ENCODE measurements at regions not wholly inside any gene's neighbourhood (a gene's known extent, or its start where the extent isn't known, plus 50 kb on each side); places are given as distances from the start of the nearest gene placed in this dataset.

DNA sequence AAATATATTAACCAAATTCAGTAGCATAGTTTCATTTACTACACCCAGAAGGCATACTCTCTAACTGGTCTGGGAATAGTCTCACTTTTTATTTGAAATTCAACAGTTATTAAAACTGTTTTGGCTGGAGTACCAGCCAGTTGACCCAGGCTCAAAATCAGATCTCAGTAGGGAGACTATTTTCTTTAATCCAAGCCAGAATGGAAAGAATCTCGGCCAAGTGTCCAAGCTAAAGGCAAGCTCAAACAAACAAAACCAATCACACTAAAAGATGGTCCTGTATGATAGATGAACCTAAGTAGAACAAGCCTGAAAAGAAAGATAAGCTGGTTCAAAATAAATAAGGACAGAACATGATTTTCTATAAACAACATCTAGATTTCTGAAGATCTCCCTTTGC is 259.6 kb upstream of the POM121L12 start:
- no peak overlapping the region for H3K4me3 ChIP-seq (ENCODE audit: insufficient read depth, low read length, poor library complexity, severe bottlenecking)
- 0 out of 2 replicates have a peak, but pooled peaks cover 4% of the 10 kb centered on the region for H3K9me2 ChIP-seq (replicated peaks; ENCODE audit: insufficient read depth, low read length)
- H4K20me1 ChIP-seq (ENCODE audit: low read depth, low read length): no peaks in the 10 kb centered on the region
- H3K4me2 ChIP-seq (ENCODE audit: low read depth, low read length, poor library complexity, severe bottlenecking): no peak overlapping the region
- H3K36me3 ChIP-seq (ENCODE audit: low read length): no peaks in the 10 kb centered on the region
- no peak overlapping the region for H3K9ac ChIP-seq (ENCODE audit: low read length)
- H2AFZ ChIP-seq (ENCODE audit: low read depth, low read length, severe bottlenecking): no peak overlapping the region
- H3F3A ChIP-seq (ENCODE audit: insufficient read depth): no peaks in the 10 kb centered on the region
- no peak overlapping the region for H3K27ac ChIP-seq (ENCODE audit: low read depth, low read length)
- no peaks in the 10 kb centered on the region for H3K79me2 ChIP-seq (ENCODE audit: insufficient read depth, low read length)
- H3K27me3 ChIP-seq (ENCODE audit: low read length): no peaks in the 10 kb centered on the region
- no peaks in the 10 kb centered on the region for H3K9me3 ChIP-seq (ENCODE audit: insufficient read depth, low read length)
- TF ChIP-seq, protein P1, sequence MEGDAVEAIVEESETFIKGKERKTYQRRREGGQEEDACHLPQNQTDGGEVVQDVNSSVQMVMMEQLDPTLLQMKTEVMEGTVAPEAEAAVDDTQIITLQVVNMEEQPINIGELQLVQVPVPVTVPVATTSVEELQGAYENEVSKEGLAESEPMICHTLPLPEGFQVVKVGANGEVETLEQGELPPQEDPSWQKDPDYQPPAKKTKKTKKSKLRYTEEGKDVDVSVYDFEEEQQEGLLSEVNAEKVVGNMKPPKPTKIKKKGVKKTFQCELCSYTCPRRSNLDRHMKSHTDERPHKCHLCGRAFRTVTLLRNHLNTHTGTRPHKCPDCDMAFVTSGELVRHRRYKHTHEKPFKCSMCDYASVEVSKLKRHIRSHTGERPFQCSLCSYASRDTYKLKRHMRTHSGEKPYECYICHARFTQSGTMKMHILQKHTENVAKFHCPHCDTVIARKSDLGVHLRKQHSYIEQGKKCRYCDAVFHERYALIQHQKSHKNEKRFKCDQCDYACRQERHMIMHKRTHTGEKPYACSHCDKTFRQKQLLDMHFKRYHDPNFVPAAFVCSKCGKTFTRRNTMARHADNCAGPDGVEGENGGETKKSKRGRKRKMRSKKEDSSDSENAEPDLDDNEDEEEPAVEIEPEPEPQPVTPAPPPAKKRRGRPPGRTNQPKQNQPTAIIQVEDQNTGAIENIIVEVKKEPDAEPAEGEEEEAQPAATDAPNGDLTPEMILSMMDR (IDR thresholded peaks at IDR 0.05; ENCODE audit: insufficient read depth, low read length, poor library complexity, severe bottlenecking): no peak
- TF ChIP-seq EZH2phosphoT487 (conservative IDR thresholded peaks at IDR 0.05; ENCODE audit: low read length): no peak

DNA sequence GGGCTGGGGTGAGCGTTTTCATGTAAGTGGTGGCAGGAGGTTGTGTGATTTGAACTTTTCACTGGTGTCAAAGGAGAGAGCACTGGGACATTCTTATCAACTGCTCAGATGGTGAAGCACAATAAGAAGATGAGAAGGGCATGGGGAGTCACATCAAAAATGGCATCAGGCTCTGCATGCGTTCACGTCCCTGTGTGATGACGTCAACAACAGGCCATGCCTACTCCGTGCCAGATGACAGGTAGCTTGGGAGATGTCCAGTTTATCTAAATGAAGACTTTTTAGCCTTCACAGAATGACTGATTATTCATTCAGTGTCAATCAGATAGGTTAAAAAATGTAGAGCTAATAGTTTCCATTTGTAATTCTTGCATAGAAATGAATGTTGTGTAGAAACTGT is 264.3 kb upstream of the POM121L12 start:
- no peaks in the 10 kb centered on the region for H3F3A ChIP-seq (ENCODE audit: insufficient read depth)
- no peaks in the 10 kb centered on the region for H3K9me3 ChIP-seq (ENCODE audit: insufficient read depth, low read length)
- no peaks in the 10 kb centered on the region for H3K27me3 ChIP-seq (ENCODE audit: low read length)
- no peak overlapping the region for H3K27ac ChIP-seq (ENCODE audit: low read depth, low read length)
- no peak overlapping the region for H3K9ac ChIP-seq (ENCODE audit: low read length)
- H3K4me2 ChIP-seq (ENCODE audit: low read depth, low read length, poor library complexity, severe bottlenecking): no peak overlapping the region
- H3K4me3 ChIP-seq (ENCODE audit: insufficient read depth, low read length, poor library complexity, severe bottlenecking): no peak overlapping the region
- H3K36me3 ChIP-seq (ENCODE audit: low read length): no peaks in the 10 kb centered on the region
- TF ChIP-seq, protein P1 (IDR thresholded peaks at IDR 0.05; ENCODE audit: insufficient read depth, low read length, poor library complexity, severe bottlenecking): no peak
- no peak for TF ChIP-seq EZH2phosphoT487 (conservative IDR thresholded peaks at IDR 0.05; ENCODE audit: low read length)
- 0 out of 2 replicates have a peak, but pooled peaks cover 4% of the 10 kb centered on the region for H3K9me2 ChIP-seq (replicated peaks; ENCODE audit: insufficient read depth, low read length)
- no peaks in the 10 kb centered on the region for H3K79me2 ChIP-seq (ENCODE audit: insufficient read depth, low read length)
- no peaks in the 10 kb centered on the region for H4K20me1 ChIP-seq (ENCODE audit: low read depth, low read length)
- no peak overlapping the region for H2AFZ ChIP-seq (ENCODE audit: low read depth, low read length, severe bottlenecking)

DNA sequence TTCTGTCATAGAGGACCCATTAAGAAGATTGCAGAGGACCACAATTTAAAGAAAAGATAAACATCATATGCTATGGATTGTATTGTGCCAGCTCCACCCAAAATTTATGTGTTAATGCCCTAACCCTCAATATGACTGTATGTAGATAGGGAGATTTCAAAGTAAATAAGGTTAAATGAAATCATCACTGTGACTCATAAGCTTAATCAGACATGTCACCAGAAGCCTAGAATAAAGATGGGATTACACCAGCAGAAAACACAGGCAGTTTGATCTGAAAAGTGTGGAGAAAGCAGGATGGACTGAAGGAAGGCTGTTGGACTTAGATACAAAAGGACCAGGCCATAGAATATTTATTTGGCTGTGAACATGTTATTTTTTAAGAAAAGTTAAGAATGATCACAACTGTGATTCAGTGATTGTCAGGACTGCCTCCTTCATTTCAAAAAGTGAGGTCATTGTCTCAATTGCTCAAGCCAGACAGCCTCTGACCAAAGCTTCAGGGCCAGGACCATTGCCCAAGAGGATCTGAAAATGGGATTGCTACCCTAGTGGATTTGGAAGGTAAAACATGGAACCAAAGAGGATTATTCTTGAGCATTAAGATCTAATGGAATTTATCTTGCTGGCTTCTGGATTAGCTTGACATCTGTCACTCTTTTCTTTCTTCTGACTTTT is 270.8 kb upstream of the POM121L12 start:
- Histone ChIP-seq H3K9me2 (replicated peaks; ENCODE audit: insufficient read depth, low read length) (no peaks in the 10 kb centered on the region), H3K36me3 (ENCODE audit: low read length) (no peaks in the 10 kb centered on the region), H3K9me3 (ENCODE audit: insufficient read depth, low read length) (no peaks in the 10 kb centered on the region), H3K79me2 (ENCODE audit: insufficient read depth, low read length) (no peaks in the 10 kb centered on the region), H3F3A (ENCODE audit: insufficient read depth) (no peaks in the 10 kb centered on the region), H3K9ac (ENCODE audit: low read length) (no peak overlapping the region), H3K4me2 (ENCODE audit: low read depth, low read length, poor library complexity, severe bottlenecking) (no peak overlapping the region), H3K27me3 (ENCODE audit: low read length) (no peaks in the 10 kb centered on the region), H4K20me1 (ENCODE audit: low read depth, low read length) (no peaks in the 10 kb centered on the region), H2AFZ (ENCODE audit: low read depth, low read length, severe bottlenecking) (no peak overlapping the region), H3K4me3 (ENCODE audit: insufficient read depth, low read length, poor library complexity, severe bottlenecking) (no peak overlapping the region), H3K27ac (ENCODE audit: low read depth, low read length) (no peak overlapping the region)
- TF ChIP-seq, protein P1 (IDR thresholded peaks at IDR 0.05; ENCODE audit: insufficient read depth, low read length, poor library complexity, severe bottlenecking): no peak
- no peak for TF ChIP-seq EZH2phosphoT487 (conservative IDR thresholded peaks at IDR 0.05; ENCODE audit: low read length)
